HUES48 (cell line): ENCODE measurements at regions not wholly inside any gene's neighbourhood (a gene's known extent, or its start where the extent isn't known, plus 50 kb on each side); places are given as distances from the start of the nearest gene placed in this dataset.

ENCODE experiments used
- H3K27ac ChIP-seq: one replicate; pipeline ENCODE4 v1.7.0; 2013; ENCODE audit warnings: low read depth, low read length, inconsistent platforms
- H3K27me3 ChIP-seq: 2 replicates; pipeline ENCODE4 v1.6.1; 2013; ENCODE audit warnings: mild to moderate bottlenecking, low read length; ENCODE audit not compliant: control insufficient read depth, insufficient read depth
- H3K36me3 ChIP-seq: 2 replicates; pipeline ENCODE4 v1.6.1; 2013; ENCODE audit warnings: low read length; ENCODE audit not compliant: control insufficient read depth, insufficient read depth
- H3K4me1 ChIP-seq: 2 replicates; pipeline ENCODE4 v1.6.1; 2013; ENCODE audit warnings: mild to moderate bottlenecking, low read length; ENCODE audit not compliant: control insufficient read depth, insufficient read depth
- H3K4me3 ChIP-seq: 2 replicates; pipeline ENCODE4 v1.5.1; 2013; ENCODE audit warnings: mild to moderate bottlenecking, low read depth, low read length
- H3K9ac ChIP-seq: 2 replicates; pipeline ENCODE4 v1.6.1; 2013; ENCODE audit warnings: mild to moderate bottlenecking, low read depth, low read length, moderate library complexity
- H3K9me3 ChIP-seq: 2 replicates; pipeline ENCODE4 v1.6.1; 2013; ENCODE audit warnings: low read length; ENCODE audit not compliant: control insufficient read depth, insufficient read depth

- Histone ChIP-seq H3K4me3 (no peak overlapping the region), H3K9me3 (no peaks in the 10 kb centered on the region), H3K36me3 (no peaks in the 10 kb centered on the region), H3K4me1 (peaks cover 14% of the 10 kb centered on the region; the same call in 1 of the 2 replicates), H3K27me3 (no peaks in the 10 kb centered on the region), H3K27ac (no peak overlapping the region), H3K9ac (no peak overlapping the region)
Measured at GRCh38 chr12:89933911-89934310, 225.3 kb upstream of the ATP2B1 start.

GRCh38 chr12:89932954-89933353, 224.3 kb upstream of the ATP2B1 start:
- Histone ChIP-seq H3K27ac (no peak overlapping the region), H3K4me3 (no peak overlapping the region), H3K9me3 (no peaks in the 10 kb centered on the region), H3K4me1 (peaks cover 8% of the 10 kb centered on the region; the same call in 1 of the 2 replicates), H3K36me3 (no peaks in the 10 kb centered on the region), H3K9ac (no peak overlapping the region), H3K27me3 (no peaks in the 10 kb centered on the region)

DNA sequence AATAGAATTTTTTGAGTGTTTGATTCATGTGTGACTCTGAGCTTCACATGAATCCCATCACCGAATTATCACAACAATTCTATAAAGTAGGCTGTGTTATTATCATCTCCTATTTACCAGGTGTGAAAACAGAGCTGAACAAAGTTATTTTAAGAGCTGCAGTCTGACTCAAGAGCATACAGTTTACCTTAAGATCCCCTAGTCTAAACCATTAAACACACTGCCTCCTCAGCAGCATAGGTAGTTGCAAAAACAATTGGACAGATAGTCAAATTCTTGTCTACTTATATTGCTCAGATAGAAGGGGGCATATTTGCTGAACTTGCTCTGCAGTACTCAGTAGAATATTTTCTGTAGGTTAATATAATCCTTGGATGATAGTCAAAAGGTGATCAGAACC, 219.8 kb upstream of the ATP2B1 start:
- Histone ChIP-seq H3K9me3 (no peaks in the 10 kb centered on the region), H3K4me1 (0 out of 2 replicates have a peak, but pooled peaks cover 5% of the 10 kb centered on the region), H3K27me3 (no peaks in the 10 kb centered on the region), H3K27ac (no peak overlapping the region), H3K9ac (no peak overlapping the region), H3K4me3 (no peak overlapping the region), H3K36me3 (no peaks in the 10 kb centered on the region)

DNA sequence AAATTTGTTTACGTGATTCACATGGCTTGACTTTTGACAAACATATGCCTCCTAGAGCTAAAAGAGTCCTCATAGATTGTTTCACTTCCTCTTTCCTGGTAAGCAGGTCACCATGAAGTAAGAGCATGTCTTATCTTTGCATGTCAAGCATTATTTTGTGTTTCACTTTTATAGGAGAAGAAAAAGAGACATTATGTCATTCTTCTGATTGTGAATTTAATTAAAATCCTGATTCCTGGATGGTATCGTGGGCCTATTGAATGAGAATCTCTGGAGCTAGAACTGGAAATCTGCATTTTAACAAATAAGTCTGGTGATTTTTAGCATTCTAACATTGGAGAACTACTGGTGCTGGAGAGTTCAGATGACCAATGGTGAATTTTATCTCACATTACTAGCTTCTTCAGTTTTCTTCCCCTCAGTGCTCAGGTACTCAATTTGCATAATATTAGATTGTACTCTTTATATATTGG, 218.6 kb upstream of the ATP2B1 start:
- Histone ChIP-seq H3K27ac (no peak overlapping the region), H3K36me3 (no peaks in the 10 kb centered on the region), H3K4me3 (no peak overlapping the region), H3K9ac (no peak overlapping the region), H3K9me3 (no peaks in the 10 kb centered on the region), H3K4me1 (0 out of 2 replicates have a peak, but pooled peaks cover 5% of the 10 kb centered on the region), H3K27me3 (no peaks in the 10 kb centered on the region)

DNA sequence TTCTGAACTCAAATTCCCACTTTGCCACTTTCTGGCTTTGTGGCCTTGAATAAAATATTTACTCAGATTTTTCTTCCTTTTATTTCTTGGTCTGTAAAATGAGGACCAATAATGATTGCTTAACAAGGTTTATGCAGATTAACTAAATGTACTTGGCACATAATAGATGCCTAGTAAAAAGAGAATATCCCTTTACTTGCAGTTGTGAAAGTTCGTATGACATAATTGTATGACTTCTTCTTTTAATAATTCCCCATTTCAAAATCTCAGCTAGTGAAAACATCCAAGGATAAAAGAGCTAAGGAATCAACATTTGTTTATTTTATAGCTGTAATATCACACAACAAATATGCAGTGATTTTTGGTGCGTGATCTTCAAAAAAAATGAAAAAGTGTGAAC, 215.6 kb upstream of the ATP2B1 start:
- H3K36me3 ChIP-seq, result no peaks in the 10 kb centered on the region
- H3K27ac ChIP-seq, result no peak overlapping the region
- H3K27me3 ChIP-seq, result no peaks in the 10 kb centered on the region
- H3K4me3 ChIP-seq, result no peak overlapping the region
- peaks cover 6% of the 10 kb centered on the region; the same call in 1 of the 2 replicates for H3K4me1 ChIP-seq
- no peaks in the 10 kb centered on the region for H3K9me3 ChIP-seq
- H3K9ac ChIP-seq, result no peak overlapping the region

GRCh38 chr12:89923091-89923490, 214.5 kb upstream of the ATP2B1 start:
- H3K4me1 ChIP-seq, result peaks cover 9% of the 10 kb centered on the region
- H3K27ac ChIP-seq, result no peak overlapping the region
- no peaks in the 10 kb centered on the region for H3K27me3 ChIP-seq
- H3K9me3 ChIP-seq, result no peaks in the 10 kb centered on the region
- H3K36me3 ChIP-seq, result no peaks in the 10 kb centered on the region
- H3K9ac ChIP-seq, result no peak overlapping the region
- no peak overlapping the region for H3K4me3 ChIP-seq

DNA sequence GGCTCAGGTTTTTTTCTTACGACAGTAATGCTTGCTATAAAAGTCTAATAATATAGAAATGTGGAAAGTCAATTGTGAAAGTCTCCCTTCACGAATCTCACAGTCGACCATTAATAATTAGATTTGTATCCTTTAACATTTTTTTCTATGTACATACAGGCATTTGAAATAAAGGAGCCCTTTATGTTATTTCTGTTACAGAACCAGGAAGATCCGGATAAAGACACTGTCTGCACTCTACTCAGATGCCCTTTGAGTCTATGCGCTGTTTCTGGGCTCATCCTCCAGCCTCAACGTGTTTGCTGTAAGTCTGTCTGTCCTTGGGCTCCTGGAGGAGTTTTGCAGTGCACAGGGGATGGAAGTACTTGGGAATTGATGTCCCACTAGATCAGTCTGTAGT, 212.2 kb upstream of the ATP2B1 start:
- H3K36me3 ChIP-seq, result no peaks in the 10 kb centered on the region
- no peak overlapping the region for H3K9ac ChIP-seq
- no peak overlapping the region for H3K4me3 ChIP-seq
- no peak overlapping the region for H3K27ac ChIP-seq
- H3K4me1 ChIP-seq, result peaks cover 19% of the 10 kb centered on the region
- H3K27me3 ChIP-seq, result no peaks in the 10 kb centered on the region
- no peaks in the 10 kb centered on the region for H3K9me3 ChIP-seq

DNA sequence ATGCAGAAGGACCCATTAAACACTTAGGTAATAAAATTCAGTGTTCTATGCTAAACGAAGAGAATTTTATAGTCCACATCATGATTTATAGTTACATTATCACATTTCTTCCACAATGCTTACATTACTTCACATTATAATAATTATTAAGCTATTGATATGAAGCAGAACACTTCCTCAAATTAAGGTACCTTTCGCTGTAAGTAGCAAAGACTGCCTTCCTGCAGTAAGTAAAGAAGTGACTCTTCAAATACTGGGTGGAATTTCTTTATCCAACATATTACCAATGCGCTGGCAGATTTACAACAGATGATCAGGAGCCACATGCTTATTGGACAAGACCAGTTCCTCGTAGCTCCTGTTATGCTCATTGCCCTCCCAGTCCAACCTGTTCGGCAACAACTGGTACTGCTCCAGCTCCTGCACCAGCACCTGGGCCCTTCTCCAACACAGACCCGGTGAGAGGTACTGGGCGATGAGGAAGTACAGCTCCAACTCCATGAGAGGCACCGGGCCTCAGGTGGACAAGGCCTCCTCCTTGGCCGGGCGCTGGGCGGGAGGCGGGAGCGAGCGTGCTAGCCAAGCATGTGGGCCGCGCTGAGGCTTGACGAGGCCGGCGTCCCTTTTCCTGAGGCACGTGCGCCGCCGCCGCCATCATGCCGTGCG, 210.7 kb upstream of the ATP2B1 start:
- Histone ChIP-seq H3K27me3 (no peaks in the 10 kb centered on the region), H3K4me1 (peaks cover 19% of the 10 kb centered on the region), H3K4me3 (no peak overlapping the region), H3K27ac (no peak overlapping the region), H3K9me3 (no peaks in the 10 kb centered on the region), H3K36me3 (no peaks in the 10 kb centered on the region), H3K9ac (no peak overlapping the region)

DNA sequence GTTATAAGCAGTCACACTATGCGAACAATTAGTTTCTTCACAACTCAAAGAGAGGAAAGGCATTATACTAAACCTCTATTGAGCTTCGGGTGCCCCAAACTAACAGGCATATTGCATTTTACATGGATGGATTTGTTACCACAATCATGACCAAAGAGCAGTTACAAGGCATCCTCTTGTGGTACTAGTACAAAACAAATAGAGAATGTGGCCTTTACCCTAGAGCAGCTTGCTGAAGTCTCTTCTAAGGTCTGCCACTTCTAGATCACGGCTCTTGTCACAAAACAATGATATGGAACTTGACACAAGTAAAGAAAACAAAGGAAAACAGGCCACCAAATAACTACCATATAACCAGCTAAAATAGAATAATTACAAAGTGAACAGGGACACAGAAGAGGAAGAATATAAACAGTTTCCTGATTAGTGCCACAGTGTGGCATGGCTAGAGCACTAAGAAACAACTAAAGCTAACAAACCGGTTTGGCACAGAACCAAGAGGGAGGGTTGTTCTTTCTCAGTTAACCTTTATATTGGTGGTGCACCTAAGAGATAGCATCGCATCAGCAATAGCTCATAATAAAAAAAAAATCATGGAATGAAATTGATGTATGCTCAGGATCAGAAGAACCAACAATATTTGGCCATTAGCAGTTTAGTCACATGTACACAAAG, 209.7 kb upstream of the ATP2B1 start:
- Histone ChIP-seq H3K27ac (no peak overlapping the region), H3K4me1 (peaks cover 19% of the 10 kb centered on the region), H3K9me3 (no peaks in the 10 kb centered on the region), H3K27me3 (no peaks in the 10 kb centered on the region), H3K4me3 (no peak overlapping the region), H3K36me3 (no peaks in the 10 kb centered on the region), H3K9ac (no peak overlapping the region)

- Histone ChIP-seq H3K36me3 (no peaks in the 10 kb centered on the region), H3K27ac (no peak overlapping the region), H3K9me3 (peaks cover 3% of the 10 kb centered on the region), H3K4me3 (no peak overlapping the region), H3K4me1 (no peaks in the 10 kb centered on the region), H3K9ac (no peak overlapping the region), H3K27me3 (no peaks in the 10 kb centered on the region)
Measured at GRCh38 chr12:89909753-89910152, 201.1 kb upstream of the ATP2B1 start.

- Histone ChIP-seq H3K27me3 (no peaks in the 10 kb centered on the region), H3K27ac (no peak overlapping the region), H3K9ac (no peak overlapping the region), H3K9me3 (peaks cover 3% of the 10 kb centered on the region; the same call in 1 of the 2 replicates), H3K4me3 (no peak overlapping the region), H3K36me3 (no peaks in the 10 kb centered on the region), H3K4me1 (no peaks in the 10 kb centered on the region)
Measured at GRCh38 chr12:89907659-89908058, 199.0 kb upstream of the ATP2B1 start.
